Neuronal stem cell (in vitro differentiated cells): ENCODE measurements at regions not wholly inside any gene's neighbourhood (a gene's known extent, or its start where the extent isn't known, plus 50 kb on each side); places are given as distances from the start of the nearest gene placed in this dataset.

ENCODE experiments used
- DNase-seq: peaks from one replicate; pipeline ENCODE4 v3.0.0-alpha.2; 2013; ENCODE audit warnings: low spot score
- H2AFZ ChIP-seq: one replicate; pipeline ENCODE4 v1.6.1; 2013; ENCODE audit warnings: mild to moderate bottlenecking, low read length, inconsistent platforms
- H2AK5ac ChIP-seq: 2 replicates; pipeline ENCODE4 v1.6.1; 2013; ENCODE audit warnings: low read depth, mild to moderate bottlenecking, inconsistent platforms, low read length, moderate library complexity, mixed read lengths
- H2BK120ac ChIP-seq: 2 replicates; pipeline ENCODE4 v1.6.1; 2013; ENCODE audit warnings: low read depth, mild to moderate bottlenecking, inconsistent platforms, low read length, moderate library complexity, mixed read lengths
- H2BK12ac ChIP-seq: one replicate; pipeline ENCODE4 v1.6.1; 2013; ENCODE audit warnings: low read length, inconsistent platforms
- H2BK15ac ChIP-seq: 2 replicates; pipeline ENCODE4 v1.6.1; 2013; ENCODE audit warnings: mild to moderate bottlenecking, low read length, inconsistent platforms, mixed read lengths
- H2BK5ac ChIP-seq: one replicate; pipeline ENCODE4 v1.6.1; 2013; ENCODE audit warnings: inconsistent platforms, mild to moderate bottlenecking, low read length, moderate library complexity
- H3K14ac ChIP-seq: one replicate; pipeline ENCODE4 v1.6.1; 2013; ENCODE audit warnings: low read length, inconsistent platforms
- H3K18ac ChIP-seq: 2 replicates; pipeline ENCODE4 v1.6.1; 2013; ENCODE audit warnings: low read length, inconsistent platforms
- H3K23ac ChIP-seq: 2 replicates; pipeline ENCODE4 v1.6.1; 2013; ENCODE audit warnings: low read depth, mild to moderate bottlenecking, mixed read lengths, low read length, inconsistent platforms; ENCODE audit not compliant: poor library complexity
- H3K27ac ChIP-seq: replicated peaks from 3 replicates; pipeline ENCODE4 v1.5.1; 2013; ENCODE audit warnings: low read length, inconsistent platforms
- H3K27me3 ChIP-seq, 3 experiments: 2 replicates each; pipeline ENCODE4 v1.6.1; 2013; ENCODE audit warnings: low read length in 3 of 3, mild to moderate bottlenecking in 2 of 3, inconsistent platforms in 1 of 3, low read depth in 1 of 3, mixed read lengths in 1 of 3, moderate library complexity in 1 of 3; ENCODE audit not compliant: control insufficient read depth in 3 of 3, insufficient read depth in 3 of 3
- H3K36me3 ChIP-seq, 2 donors: replicated peaks in 1 of 2; 2 replicates each; pipeline ENCODE4 v1.6.1; 2013; ENCODE audit warnings: low read length in 2 of 2; ENCODE audit not compliant: control insufficient read depth in 2 of 2, insufficient read depth in 2 of 2
- H3K4ac ChIP-seq: 2 replicates; pipeline ENCODE4 v1.6.1; 2013; ENCODE audit warnings: inconsistent platforms, mild to moderate bottlenecking, low read length, moderate library complexity
- H3K4me1 ChIP-seq, 2 donors: 1 replicate in 1 of 2; 2 replicates in 1 of 2; pipeline ENCODE4 v1.6.1; 2013; ENCODE audit warnings: low read length in 2 of 2, low read depth in 1 of 2; ENCODE audit not compliant: control insufficient read depth in 2 of 2, insufficient read depth in 1 of 2
- H3K4me2 ChIP-seq: one replicate; pipeline ENCODE4 v1.6.1; 2013; ENCODE audit warnings: mild to moderate bottlenecking, low read length, inconsistent platforms; ENCODE audit not compliant: insufficient read depth, poor library complexity, severe bottlenecking
- H3K4me3 ChIP-seq, 2 donors: 2 replicates each; pipeline ENCODE4 v1.5.1; 2013; ENCODE audit warnings: low read length in 2 of 2, mild to moderate bottlenecking in 2 of 2, inconsistent platforms in 1 of 2, moderate library complexity in 1 of 2
- H3K79me1 ChIP-seq: one replicate; pipeline ENCODE4 v1.6.1; 2013; ENCODE audit warnings: low read depth, mild to moderate bottlenecking, inconsistent platforms, low read length, moderate library complexity
- H3K9ac ChIP-seq: one replicate; pipeline ENCODE4 v1.6.1; 2013; ENCODE audit warnings: mild to moderate bottlenecking, low read depth, low read length, inconsistent platforms; ENCODE audit not compliant: poor library complexity
- H3K9me3 ChIP-seq, 2 donors: replicated peaks in 1 of 2; 2 replicates each; pipeline versions ENCODE3 to v1.6.1; 2013; ENCODE audit warnings: low read length in 2 of 2, mild to moderate bottlenecking in 2 of 2, inconsistent platforms in 1 of 2, low read depth in 1 of 2, mixed read lengths in 1 of 2, moderate library complexity in 1 of 2; ENCODE audit not compliant: control insufficient read depth in 2 of 2, insufficient read depth in 1 of 2
- H4K8ac ChIP-seq: one replicate; pipeline ENCODE4 v1.6.1; 2013; ENCODE audit warnings: low read depth, mild to moderate bottlenecking, inconsistent platforms, low read length, moderate library complexity
- H4K91ac ChIP-seq: one replicate; pipeline ENCODE4 v1.6.1; 2013; ENCODE audit warnings: low read length, low read depth, mild to moderate bottlenecking, inconsistent platforms; ENCODE audit not compliant: poor library complexity
- WGBS, 2 donors: extraction: QIAGEN DNeasy Blood & Tissue Kit; methylation state at CpG; one replicate each; pipeline ENCODE4 v1.1.7; 2013; ENCODE audit warnings: missing lambda C conversion rate in 2 of 2, mixed read lengths in 1 of 2; ENCODE audit not compliant: insufficient read length in 2 of 2, insufficient replicate concordance in 1 of 2; ENCODE audit errors: extremely low coverage in 2 of 2; 5-methylcytosine and 5-hydroxymethylcytosine counted together

DNA sequence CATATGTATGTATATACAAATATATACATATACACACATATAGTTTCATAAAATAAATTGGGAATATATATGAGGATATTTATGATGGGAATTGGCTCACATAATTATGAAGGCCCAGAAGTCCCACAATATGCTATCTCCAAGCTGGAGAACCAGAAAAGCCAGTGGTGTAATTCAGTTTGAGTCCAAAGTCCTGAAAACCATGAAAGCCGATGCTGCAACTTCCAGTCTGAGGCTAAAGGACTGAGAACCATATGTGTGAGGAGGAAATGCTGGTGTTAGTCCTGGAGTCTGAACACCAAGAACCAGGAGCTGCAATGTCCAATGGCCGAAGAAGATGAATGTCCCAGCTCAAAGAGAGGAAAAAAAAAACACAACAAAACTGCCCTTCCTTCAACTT is 65.5 kb upstream of the PRKD1 start:
- H2BK5ac ChIP-seq = no peak overlapping the region
- H2BK12ac ChIP-seq = no peak overlapping the region
- DNase-seq = no peak
- H3K18ac ChIP-seq = no peak overlapping the region
- H4K8ac ChIP-seq = no peak overlapping the region
- no peaks in the 10 kb centered on the region for H3K27me3 ChIP-seq
- H3K23ac ChIP-seq = no peak overlapping the region
- H3K4me1 ChIP-seq = no peaks in the 10 kb centered on the region
- H2AK5ac ChIP-seq = no peak overlapping the region
- no peak overlapping the region for H4K91ac ChIP-seq
- H3K4me2 ChIP-seq = no peak overlapping the region
- no peak overlapping the region for H2AFZ ChIP-seq
- H3K14ac ChIP-seq = no peak overlapping the region
- H3K9me3 ChIP-seq = no peaks in the 10 kb centered on the region
- no peak overlapping the region for H3K9ac ChIP-seq
- no peak overlapping the region for H3K27ac ChIP-seq
- no peak overlapping the region for H3K4me3 ChIP-seq
- WGBS, 2 donors = no CpG with 5 or more reads among the region's 2 CpGs
- no peaks in the 10 kb centered on the region for H3K79me1 ChIP-seq
- no peak overlapping the region for H2BK120ac ChIP-seq
- no peaks in the 10 kb centered on the region for H3K36me3 ChIP-seq
- no peak overlapping the region for H3K4ac ChIP-seq
- H2BK15ac ChIP-seq = no peak overlapping the region

DNA sequence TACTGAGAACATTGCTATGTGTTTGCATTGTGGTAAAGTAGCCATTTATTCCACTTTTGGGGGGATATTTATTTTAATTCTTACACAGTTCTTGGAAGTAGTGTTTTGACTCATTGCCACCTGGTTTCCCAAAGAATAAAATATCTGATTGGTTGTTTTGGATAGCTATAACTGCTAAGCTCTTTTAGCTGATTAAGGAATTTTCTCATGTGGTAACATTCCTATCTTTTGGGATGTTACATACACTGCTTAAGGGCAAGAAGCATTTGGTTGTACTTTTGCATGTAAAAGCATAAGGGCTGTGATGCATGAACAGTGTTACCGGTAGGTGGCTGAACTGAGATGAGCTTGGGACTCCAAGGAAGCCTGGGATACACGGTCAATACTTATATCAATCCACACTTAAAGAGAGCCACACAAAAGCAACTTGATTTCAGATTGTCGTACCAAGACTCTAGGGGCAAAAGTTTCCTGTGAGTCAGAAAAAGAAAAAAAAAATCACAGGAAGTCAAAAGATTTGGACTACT is 71.4 kb upstream of the PRKD1 start:
- H3K14ac ChIP-seq = no peak overlapping the region
- H4K91ac ChIP-seq = no peak overlapping the region
- no peak overlapping the region for H3K4ac ChIP-seq
- H2BK120ac ChIP-seq = no peak overlapping the region
- H2BK15ac ChIP-seq = no peak overlapping the region
- H3K9ac ChIP-seq = no peak overlapping the region
- no peak overlapping the region for H2BK12ac ChIP-seq
- no CpG with 5 or more reads among the region's 3 CpGs for WGBS, 2 donors
- no peaks in the 10 kb centered on the region for H3K79me1 ChIP-seq
- no peak overlapping the region for H3K18ac ChIP-seq
- H2BK5ac ChIP-seq = no peak overlapping the region
- no peak overlapping the region for H2AK5ac ChIP-seq
- H3K4me1 ChIP-seq = no peaks in the 10 kb centered on the region
- no peak overlapping the region for H3K23ac ChIP-seq
- H3K27ac ChIP-seq = no peak overlapping the region
- no peak overlapping the region for H3K4me2 ChIP-seq
- peaks cover 0 to 2% (median 0%) of the 10 kb centered on the region in 3 experiments for H3K27me3 ChIP-seq
- no peak for DNase-seq
- H3K36me3 ChIP-seq = no peaks in the 10 kb centered on the region
- no peaks in the 10 kb centered on the region for H3K9me3 ChIP-seq
- no peak overlapping the region for H4K8ac ChIP-seq
- no peak overlapping the region for H2AFZ ChIP-seq
- H3K4me3 ChIP-seq = no peak overlapping the region

DNA sequence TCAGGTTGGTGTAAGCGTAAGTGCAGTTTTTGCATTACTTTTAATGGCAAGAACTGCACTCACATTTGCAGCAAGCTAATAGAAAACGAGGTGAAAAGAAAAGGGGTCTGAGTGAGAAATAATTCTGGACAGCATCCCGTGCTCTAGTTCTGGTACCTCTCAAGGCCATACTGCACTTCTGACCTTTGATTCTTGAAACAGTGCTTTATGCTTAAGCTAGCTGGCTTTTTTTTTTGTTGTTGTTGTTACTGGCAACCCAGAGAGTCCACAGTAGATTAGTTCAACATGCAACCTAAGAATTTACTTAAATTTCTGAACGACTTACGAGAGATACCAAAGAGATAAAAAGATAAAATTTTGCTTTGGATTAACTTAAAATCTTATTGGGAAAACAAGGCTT is 75.2 kb upstream of the PRKD1 start:
- Histone ChIP-seq H2AK5ac (no peak overlapping the region), H3K18ac (no peak overlapping the region), H3K4me3 (no peak overlapping the region), H3K27ac (no peak overlapping the region), H2BK120ac (no peak overlapping the region), H3K4ac (no peak overlapping the region), H2BK5ac (no peak overlapping the region), H3K4me2 (no peak overlapping the region), H2BK12ac (no peak overlapping the region), H4K91ac (no peak overlapping the region), H3K23ac (no peak overlapping the region), H2AFZ (no peak overlapping the region), H3K79me1 (no peaks in the 10 kb centered on the region), H3K4me1 (no peaks in the 10 kb centered on the region), H3K14ac (no peak overlapping the region), H3K9me3 (no peaks in the 10 kb centered on the region), H3K9ac (no peak overlapping the region), H2BK15ac (no peak overlapping the region), H4K8ac (no peak overlapping the region), H3K27me3 (peaks cover 0 to 5% (median 0%) of the 10 kb centered on the region in 3 experiments), H3K36me3 (no peaks in the 10 kb centered on the region)
- no peak for DNase-seq
- no CpG with 5 or more reads among the region's 5 CpGs for WGBS, 2 donors

DNA sequence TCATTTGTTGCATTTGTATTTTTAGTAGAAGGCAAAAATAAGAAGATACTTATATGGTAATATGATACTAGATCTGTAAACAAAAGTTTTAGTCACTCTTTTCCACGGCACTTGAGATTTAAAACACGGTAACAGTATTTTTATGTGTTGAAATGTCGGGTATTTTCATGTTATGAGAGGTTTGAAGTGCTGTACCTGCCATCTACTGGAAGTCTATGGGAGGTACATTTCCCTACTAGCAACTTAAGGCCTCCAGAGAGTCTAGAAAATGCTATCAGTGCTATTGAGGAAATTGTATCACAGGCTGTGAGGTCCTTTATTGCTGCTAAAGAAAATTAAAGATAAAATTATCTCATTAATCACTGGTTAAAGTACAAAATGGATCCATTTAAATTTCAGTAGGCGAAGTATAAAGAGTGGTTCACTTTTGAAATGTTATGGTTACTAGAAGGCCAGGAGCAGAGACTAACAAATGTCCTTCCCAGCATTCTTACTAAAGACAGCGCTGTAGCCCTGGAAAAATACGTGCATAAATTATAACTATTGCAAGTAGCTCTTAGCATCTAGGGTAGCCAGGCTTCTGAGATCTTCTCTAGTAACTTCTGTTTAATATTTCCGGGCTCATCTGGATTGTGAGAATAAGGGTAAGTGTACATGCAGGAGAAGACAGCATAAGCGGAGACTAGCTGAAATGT is 77.6 kb upstream of the PRKD1 start:
- no peaks in the 10 kb centered on the region for H3K36me3 ChIP-seq
- H4K8ac ChIP-seq = no peak overlapping the region
- no peaks in the 10 kb centered on the region for H3K9me3 ChIP-seq
- H3K14ac ChIP-seq = no peak overlapping the region
- H3K79me1 ChIP-seq = no peaks in the 10 kb centered on the region
- H3K4me2 ChIP-seq = no peak overlapping the region
- no peaks in the 10 kb centered on the region for H3K4me1 ChIP-seq
- no peak overlapping the region for H3K18ac ChIP-seq
- H2BK120ac ChIP-seq = no peak overlapping the region
- H2BK12ac ChIP-seq = no peak overlapping the region
- no peak overlapping the region for H2AK5ac ChIP-seq
- DNase-seq = peak; percentile 29
- H3K9ac ChIP-seq = no peak overlapping the region
- no peak overlapping the region for H3K4ac ChIP-seq
- WGBS, 2 donors = no CpG with 5 or more reads among the region's 8 CpGs
- H3K23ac ChIP-seq = no peak overlapping the region
- H2BK5ac ChIP-seq = no peak overlapping the region
- H3K27ac ChIP-seq = no peak overlapping the region
- H3K4me3 ChIP-seq = no peak overlapping the region
- no peak overlapping the region for H2BK15ac ChIP-seq
- no peak overlapping the region for H4K91ac ChIP-seq
- peaks cover 0 to 3% (median 0%) of the 10 kb centered on the region in 3 experiments for H3K27me3 ChIP-seq
- peak overlapping the region; percentile 79 for H2AFZ ChIP-seq
